ENCODE measurements at regions not wholly inside any gene's neighbourhood (a gene's known extent, or its start where the extent isn't known, plus 50 kb on each side); places are given as distances from the start of the nearest gene placed in this dataset.

DNA sequence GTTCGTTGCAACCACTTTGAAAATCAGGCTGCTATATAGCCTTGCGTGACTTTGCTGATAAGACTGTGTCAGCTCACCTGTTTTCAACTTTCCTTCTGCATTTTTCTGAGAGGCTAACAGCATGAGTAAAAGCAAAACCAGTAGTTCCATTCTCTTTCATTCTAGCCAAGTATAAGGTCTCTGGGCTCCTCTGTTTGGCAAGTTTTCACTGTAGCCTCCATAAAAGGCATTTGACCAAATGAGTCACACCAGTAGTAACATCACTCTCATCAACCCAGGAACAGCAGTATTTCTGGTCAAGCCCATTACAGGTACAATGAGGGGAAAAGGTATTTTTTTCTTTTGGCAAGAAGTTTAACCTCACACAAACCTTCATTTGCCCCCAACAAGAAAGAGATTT is 1149.8 kb upstream of the MIR17HG start:
- Histone ChIP-seq H3K4me3 (no peak overlapping the region), H3K27me3 (no peaks in the 10 kb centered on the region), H3K27ac (no peak overlapping the region), H3K36me3 (no peaks in the 10 kb centered on the region), H3K9me3 (no peaks in the 10 kb centered on the region), H3K4me1 (no peaks in the 10 kb centered on the region)
- 35 to 74% methylated on average over 2 of the region's 2 CpGs for WGBS, 2 donors
- TF ChIP-seq POLR2A (IDR thresholded peaks at IDR 0.05) (no peak), CTCF (IDR thresholded peaks at IDR 0.05) (no peak)
- intact Hi-C loops (cut with DNase I) = no loop called here
- DNase-seq = no peak

- Histone ChIP-seq H3K4me1 (no peaks in the 10 kb centered on the region), H3K27me3 (no peaks in the 10 kb centered on the region), H3K9me3 (no peaks in the 10 kb centered on the region), H3K36me3 (no peaks in the 10 kb centered on the region), H3K4me3 (no peak overlapping the region), H3K27ac (no peak overlapping the region)
- DNase-seq = no peak
- intact Hi-C loops (cut with DNase I) = no loop called here
- WGBS, 2 donors = 0 to 22% methylated on average over 1 of the region's 1 CpG
- no peak for TF ChIP-seq CTCF (IDR thresholded peaks at IDR 0.05)
These were observed 1146.3 kb upstream of the MIR17HG start for GRCh38 chr13:90201202-90201601.

GRCh38 chr13:90201676-90202460 is 1145.6 kb upstream of the MIR17HG start:
- H3K36me3 ChIP-seq = no peaks in the 10 kb centered on the region
- no peak overlapping the region for H3K4me3 ChIP-seq
- 50 to 53% methylated on average over 7 of the region's 7 CpGs for WGBS, 2 donors
- H3K27me3 ChIP-seq = no peaks in the 10 kb centered on the region
- no peaks in the 10 kb centered on the region for H3K4me1 ChIP-seq
- no peak overlapping the region for H3K27ac ChIP-seq
- TF ChIP-seq POLR2A (IDR thresholded peaks at IDR 0.05) (no peak), CTCF (IDR thresholded peaks at IDR 0.05) (no peak)
- no peaks in the 10 kb centered on the region for H3K9me3 ChIP-seq
- intact Hi-C loops (cut with DNase I) = no loop called here
- no peak for DNase-seq

DNA sequence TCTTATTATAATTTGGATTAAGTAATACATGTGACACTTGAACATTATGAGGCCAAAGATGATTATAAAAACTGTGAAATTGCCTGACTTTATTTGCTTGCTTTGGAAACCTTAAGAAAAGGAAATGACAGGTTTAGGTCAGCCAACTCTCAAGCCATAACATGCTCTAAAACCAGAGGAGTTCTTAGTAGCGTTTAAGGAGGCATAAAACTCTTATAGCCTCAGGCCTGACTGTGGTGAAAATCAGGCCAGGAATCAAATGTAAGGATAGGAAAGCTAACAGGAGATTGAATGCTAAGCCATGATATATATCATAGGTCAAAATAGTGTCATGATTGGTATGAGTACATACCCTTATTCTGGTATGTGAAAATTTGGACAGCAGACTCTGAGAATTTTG is 1142.4 kb upstream of the MIR17HG start:
- WGBS, 2 donors = 13 to 33% methylated on average over 1 of the region's 1 CpG
- TF ChIP-seq POLR2A (IDR thresholded peaks at IDR 0.05) (no peak), CTCF (IDR thresholded peaks at IDR 0.05) (no peak)
- intact Hi-C loops (cut with DNase I) = no loop called here

DNA sequence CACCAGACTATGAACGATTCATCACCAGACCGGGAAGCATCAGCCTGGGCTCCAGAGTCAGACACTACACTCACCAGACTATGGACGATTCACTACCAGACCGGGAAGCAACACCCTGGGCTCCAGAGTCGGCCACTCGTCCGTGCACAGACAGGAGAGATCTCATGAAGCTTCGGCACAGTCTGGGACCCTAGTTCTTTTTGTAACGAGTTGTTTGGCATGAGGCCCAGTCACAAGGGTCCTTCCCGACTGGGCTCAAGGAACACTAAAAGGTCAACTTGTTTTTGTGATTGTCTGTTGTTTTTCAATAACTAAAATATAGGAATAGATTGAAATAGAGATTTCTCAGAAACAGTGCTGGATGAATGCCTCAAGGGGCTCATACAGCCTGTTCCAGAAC is 1141.6 kb upstream of the MIR17HG start:
- intact Hi-C loops (cut with DNase I) = no loop called here
- H3K9me3 ChIP-seq = no peaks in the 10 kb centered on the region
- H3K4me3 ChIP-seq = no peak overlapping the region
- 78 to 81% methylated on average over 10 of the region's 10 CpGs for WGBS, 2 donors
- no peaks in the 10 kb centered on the region for H3K27me3 ChIP-seq
- H3K4me1 ChIP-seq = no peaks in the 10 kb centered on the region
- DNase-seq = no peak
- TF ChIP-seq CTCF (IDR thresholded peaks at IDR 0.05) (no peak), POLR2A (IDR thresholded peaks at IDR 0.05) (no peak)
- no peak overlapping the region for H3K27ac ChIP-seq
- no peaks in the 10 kb centered on the region for H3K36me3 ChIP-seq

More for the DNA sequence above, 1142.4 kb upstream of the MIR17HG start:
- Histone ChIP-seq H3K36me3 (no peaks in the 10 kb centered on the region), H3K9me3 (no peaks in the 10 kb centered on the region), H3K27me3 (no peaks in the 10 kb centered on the region), H3K4me1 (no peaks in the 10 kb centered on the region), H3K27ac (no peak overlapping the region), H3K4me3 (no peak overlapping the region)
- no peak for DNase-seq

Measured in esophagus squamous epithelium (tissue), 5 donors.